ENCODE measurements at regions not wholly inside any gene's neighbourhood (a gene's known extent, or its start where the extent isn't known, plus 50 kb on each side); places are given as distances from the start of the nearest gene placed in this dataset.
A peak's percentile ranks its signal among the peaks of the same experiment; 100 is the strongest.
"Not testable (repeated sequence)": the region's sequence is repeated elsewhere in the genome, so short reads cannot be mapped to it uniquely, and the experiment has no call there.

DNA sequence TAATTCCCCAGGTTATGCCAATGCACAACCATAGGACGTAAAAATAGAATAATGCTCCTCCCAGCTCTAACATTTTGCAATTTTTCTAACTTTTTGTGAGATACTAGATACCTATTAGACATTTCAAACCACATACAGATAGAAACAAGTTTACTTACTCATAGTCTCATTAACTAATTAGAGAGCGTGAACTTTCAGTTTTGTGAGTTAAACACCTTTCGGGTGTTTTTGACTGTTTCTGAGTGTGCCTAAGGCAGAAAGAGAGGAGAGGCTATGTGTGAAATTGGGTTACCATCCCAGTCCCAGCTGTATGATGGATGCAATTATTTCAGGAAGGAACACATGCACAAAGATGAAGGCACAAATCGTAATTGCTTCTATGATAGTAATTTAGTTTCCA, 300.4 kb upstream of the POU1F1 start:
- DNase-seq (ENCODE audit: low spot score) = no peak

DNA sequence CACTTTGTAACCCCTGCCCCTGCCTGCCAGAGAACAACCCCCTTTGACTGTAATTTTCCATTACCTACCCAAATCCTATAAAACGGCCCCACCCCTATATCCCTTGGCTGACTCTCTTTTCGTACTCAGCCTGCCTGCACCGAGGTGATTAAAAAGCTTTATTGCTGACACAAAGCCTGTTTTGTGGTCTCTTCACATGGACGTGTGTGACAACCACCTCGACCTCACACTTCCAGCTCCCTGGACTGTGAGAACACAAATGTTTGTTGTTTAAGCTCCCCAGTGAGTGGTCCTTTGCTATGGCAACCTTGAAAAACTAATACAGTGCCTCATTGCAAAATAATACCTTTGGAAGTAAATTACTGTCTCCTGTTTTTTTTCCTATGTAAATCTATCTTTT, 299.2 kb upstream of the POU1F1 start:
- no peak for DNase-seq (ENCODE audit: low spot score)

GRCh38 chr3:87568331-87568730, 291.9 kb upstream of the POU1F1 start:
- DNase-seq (ENCODE audit: low spot score) = no peak

- no peak for DNase-seq (ENCODE audit: low spot score)
Measured at GRCh38 chr3:87564438-87564837, 288.1 kb upstream of the POU1F1 start.

DNA sequence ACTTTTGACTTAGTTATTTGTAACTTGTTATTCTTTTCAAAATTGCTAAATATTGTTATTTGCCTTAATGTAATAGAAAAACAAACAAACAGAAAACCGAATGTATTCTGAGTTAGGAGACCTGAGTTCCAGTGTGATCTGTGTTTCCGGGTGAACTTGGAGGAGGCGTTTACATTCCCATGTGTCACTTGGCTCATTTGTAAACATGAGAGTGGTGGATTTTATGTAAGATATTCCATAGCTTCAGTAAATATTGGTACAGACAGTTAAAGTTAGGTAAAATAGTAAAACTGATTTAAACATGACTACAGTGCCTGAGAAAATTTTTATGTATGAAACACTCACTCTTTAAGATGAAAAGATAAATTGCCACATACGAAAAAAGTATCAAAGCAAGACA, 287.3 kb upstream of the POU1F1 start:
- DNase-seq (ENCODE audit: low spot score) = no peak

DNA sequence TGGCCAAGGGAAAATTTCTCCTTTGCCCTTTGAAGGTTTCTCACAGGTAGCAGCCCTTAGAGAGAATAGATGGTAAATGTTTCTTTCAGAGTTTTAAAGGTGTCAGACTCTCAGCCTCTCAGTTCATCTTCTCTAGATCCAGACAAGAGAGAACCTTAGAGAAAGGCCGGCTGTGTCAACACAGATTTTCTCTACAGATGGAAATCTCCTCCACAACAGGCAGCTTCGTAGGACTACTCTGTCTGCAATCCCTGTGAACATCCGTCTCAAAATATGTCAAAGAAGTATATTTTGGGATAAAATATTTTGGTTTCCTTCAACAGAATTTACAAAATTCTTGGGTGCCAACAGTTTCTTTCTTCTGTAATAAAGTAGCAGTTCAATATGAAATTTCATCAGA, 282.1 kb upstream of the POU1F1 start:
- DNase-seq (ENCODE audit: low spot score) = no peak

DNA sequence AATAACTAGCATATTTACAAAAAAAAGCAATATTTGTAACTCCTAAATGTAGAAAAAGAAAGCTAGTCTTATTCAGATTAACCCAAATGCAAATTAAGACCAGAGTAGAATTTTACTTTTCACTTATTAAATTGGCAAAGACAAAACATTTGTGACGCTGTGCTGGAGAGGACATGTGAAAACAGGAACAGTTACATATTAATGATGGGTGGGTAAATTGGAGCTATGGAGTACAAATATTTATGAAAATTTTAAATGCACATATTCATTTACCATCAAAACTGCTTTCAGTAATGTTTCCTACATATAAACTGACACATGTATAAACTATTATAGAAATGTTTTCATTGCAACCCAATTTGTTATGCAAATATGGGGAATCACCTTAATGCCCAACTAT, 278.9 kb upstream of the POU1F1 start:
- no peak for DNase-seq (ENCODE audit: low spot score)

DNA sequence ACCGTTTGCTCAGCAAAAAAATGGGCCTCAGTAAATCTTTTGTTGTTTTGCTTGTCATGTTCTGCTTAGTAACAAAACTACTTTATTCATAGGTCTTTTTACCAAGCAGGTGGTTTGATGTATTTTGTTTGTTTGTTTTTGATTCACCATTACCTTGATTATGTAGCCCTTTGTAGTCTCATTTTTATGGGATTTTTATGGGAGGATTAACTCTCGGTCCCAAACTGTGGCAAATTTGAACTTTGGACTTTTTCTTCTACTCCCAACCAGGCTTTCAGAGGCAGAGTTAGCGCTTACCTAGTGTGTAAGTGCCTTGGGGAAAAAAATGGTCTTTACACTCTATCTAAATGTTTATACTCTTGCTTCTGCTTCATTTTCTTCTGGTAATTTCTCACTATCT, 276.7 kb upstream of the POU1F1 start:
- DNase-seq (ENCODE audit: low spot score) = no peak

- DNase-seq (ENCODE audit: low spot score) = no peak
Measured at GRCh38 chr3:87550892-87551291, 274.5 kb upstream of the POU1F1 start.

DNA sequence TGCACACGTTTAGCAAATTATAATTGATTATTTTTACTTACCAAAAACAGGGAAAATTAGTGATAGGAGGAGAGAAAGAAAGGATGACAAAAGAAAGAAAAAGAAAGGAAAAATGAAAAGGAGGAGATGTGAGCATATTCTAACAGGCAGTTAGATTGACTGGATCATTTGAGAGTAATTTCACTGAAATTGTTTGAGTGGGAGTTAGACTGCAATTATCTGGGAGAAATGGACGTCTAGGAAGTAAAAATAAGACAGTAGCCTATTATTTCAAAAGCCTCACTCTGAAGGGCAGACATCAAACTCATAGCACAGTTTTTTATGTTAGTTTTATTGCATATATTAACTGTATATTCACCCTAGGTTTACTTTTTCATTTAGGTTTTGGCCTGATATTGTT, 272.8 kb upstream of the POU1F1 start:
- DNase-seq (ENCODE audit: low spot score) = no peak

DNA sequence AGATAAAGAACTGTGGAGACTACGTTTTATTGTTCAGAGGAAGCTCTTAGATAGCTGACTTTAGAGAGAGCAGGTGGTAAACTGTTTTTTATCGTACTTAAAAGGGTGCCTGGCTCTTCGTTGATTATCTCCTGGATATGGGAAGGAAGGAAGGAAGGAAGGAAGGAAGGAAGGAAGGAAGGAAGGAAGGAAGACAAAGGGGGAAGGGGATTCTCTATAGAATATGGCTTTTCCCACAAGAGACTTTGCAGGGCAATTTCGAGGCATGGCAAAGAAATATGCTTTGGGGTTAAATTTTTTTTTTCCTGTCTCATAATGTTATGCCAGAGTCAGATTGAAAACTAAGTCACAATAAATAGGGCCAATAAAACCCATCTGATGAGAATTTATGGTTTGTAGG, 271.9 kb upstream of the POU1F1 start:
- no peak for DNase-seq (ENCODE audit: low spot score)

DNA sequence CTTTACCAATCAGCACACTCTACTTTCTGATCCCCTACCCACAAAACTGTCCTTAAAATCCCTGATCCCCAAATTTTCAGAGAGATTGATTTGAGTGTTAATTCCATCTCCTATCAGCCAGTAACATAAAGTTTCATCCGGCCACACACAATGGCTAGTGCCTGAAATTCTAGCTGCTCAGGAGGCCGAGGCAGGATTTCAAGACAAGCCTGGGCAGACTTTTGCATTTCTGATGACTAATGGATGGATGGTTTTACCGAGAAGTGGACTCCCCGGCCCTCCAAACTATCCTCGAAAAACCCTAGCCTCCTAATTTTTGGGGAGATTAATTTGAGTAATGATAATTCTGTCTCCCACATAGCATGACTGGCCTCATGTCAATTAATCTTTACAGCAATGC, 269.8 kb upstream of the POU1F1 start:
- no peak for DNase-seq (ENCODE audit: low spot score)

GRCh38 chr3:87543408-87543807, 267.0 kb upstream of the POU1F1 start:
- not testable (repeated sequence) for DNase-seq (ENCODE audit: low spot score)

GRCh38 chr3:87541723-87542122, 265.3 kb upstream of the POU1F1 start:
- DNase-seq (ENCODE audit: low spot score) = no peak

DNA sequence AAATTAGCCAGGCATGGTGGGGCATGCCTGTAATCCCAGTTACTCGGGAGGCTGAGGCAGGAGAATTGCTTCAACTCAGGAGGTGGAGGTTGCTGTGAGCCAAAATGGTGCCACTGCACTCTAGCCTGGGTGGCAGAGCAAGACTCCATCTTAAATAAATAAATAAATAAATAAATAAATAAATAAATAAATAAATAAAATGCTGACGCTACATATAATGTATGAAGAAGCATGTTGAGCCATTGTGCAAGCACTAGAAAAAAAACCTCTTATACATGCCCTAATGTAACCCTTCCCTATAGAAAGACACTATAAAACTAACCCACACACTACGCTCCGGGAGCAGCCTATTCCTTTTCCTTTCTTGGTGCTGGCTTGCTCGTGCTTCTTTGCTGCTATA, 262.3 kb upstream of the POU1F1 start:
- DNase-seq (ENCODE audit: low spot score) = not testable (repeated sequence)

- no peak for DNase-seq (ENCODE audit: low spot score)
Measured at GRCh38 chr3:87509401-87509800, 233.0 kb upstream of the POU1F1 start.

DNA sequence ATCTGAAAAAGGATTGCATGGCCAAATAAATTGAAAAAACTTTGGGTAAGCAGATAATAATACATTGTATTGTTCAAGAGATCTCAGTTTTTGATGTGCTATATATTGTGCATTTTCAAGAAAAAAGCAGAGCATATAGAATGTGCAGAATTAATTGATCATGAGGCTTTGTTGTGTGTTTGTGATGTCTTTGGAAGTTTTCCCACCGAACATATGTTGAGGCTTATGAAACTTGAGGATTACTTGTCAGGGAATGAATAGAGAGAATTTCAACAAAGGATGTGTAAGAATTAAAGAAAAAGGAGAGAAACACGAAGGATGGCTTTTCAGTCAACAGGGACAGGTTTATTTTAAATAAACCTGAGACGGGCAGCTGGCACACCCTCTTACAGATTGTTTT, 232.5 kb upstream of the POU1F1 start:
- DNase-seq (ENCODE audit: low spot score) = no peak

DNA sequence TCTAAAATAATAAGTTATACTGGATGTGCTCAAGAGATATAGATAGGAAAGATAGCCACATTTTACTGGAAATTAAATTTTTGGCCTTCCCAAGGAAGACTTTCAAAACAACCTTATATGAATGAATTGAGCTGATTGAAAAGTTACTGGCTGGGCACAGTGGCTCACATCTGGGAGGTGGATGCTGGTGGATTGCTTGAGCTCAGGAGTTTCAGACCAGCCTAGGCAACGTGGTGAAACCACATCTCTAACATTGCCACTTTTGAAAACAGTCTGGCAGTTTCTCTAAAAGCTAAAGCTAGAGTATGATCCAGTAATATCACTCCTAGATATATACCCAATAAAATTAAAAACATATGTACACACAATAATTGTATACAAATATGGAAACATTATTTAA, 231.4 kb upstream of the POU1F1 start:
- no peak for DNase-seq (ENCODE audit: low spot score)

DNA sequence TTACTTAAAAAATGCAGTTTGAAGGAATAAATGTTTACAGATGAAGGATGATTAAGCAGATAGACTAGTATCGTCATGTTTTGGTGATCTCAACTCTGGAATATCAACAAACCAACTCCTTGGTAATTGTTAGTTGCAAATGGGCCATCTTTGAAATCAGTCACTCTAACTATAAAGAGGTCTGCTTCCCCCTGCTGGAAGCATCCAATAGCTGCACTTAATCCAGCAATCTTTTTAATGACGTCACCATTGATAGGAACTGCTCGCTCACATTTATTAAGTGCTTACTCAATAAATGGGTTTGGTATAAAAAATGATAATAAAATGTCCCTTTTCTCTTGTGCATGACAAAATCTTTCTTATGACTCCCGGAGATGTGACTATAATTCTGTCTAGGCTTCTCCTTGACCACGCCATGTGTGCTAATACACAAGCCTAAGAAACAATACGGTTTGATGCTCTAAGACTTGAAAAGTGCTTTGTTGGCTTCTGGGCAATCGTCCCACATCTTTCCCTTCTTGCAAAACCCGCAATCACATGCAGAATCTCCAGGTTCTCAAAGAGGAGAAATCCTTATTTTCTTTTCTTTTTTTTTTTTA, 227.6 kb upstream of the POU1F1 start:
- DNase-seq (ENCODE audit: low spot score) = peak; percentile 16

GRCh38 chr3:87501076-87501475, 224.7 kb upstream of the POU1F1 start:
- no peak for DNase-seq (ENCODE audit: low spot score)

DNA sequence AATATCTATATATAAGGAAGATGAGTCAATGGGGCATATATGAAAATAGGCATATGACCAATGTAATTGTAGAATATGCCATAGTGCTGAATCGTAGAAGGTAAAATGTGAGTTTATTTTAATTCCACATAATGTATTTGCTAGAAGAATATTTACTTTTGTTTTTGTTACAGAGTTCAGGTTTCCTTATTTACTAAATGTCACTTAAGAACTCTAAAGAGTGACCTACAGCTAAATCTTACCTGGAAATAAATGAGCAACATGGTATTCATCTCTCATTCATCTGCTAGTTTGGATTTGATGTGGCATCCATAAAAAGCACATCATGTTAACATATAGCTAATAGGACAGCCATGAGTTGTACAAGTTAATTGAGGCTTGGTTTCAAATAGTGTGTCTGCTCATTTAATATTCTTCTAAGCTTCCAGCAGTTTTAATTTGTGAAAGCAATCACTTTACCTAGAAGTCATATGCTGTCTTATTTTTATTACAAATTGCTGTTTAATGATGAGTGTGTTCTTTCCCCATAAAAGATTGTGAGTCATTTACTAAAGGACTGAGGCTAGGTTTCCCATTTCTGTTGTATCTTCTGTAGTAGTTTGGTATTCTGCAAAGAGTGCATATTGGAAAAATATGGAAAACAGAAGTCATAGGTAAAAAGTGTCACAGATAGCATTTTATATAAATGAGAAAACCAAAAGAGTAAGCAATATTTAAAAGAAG, 222.1 kb upstream of the POU1F1 start:
- DNase-seq (ENCODE audit: low spot score) = no peak

GRCh38 chr3:87495938-87496337, 219.6 kb upstream of the POU1F1 start:
- DNase-seq (ENCODE audit: low spot score) = no peak

GRCh38 chr3:87494264-87494663, 217.9 kb upstream of the POU1F1 start:
- DNase-seq (ENCODE audit: low spot score) = no peak

DNA sequence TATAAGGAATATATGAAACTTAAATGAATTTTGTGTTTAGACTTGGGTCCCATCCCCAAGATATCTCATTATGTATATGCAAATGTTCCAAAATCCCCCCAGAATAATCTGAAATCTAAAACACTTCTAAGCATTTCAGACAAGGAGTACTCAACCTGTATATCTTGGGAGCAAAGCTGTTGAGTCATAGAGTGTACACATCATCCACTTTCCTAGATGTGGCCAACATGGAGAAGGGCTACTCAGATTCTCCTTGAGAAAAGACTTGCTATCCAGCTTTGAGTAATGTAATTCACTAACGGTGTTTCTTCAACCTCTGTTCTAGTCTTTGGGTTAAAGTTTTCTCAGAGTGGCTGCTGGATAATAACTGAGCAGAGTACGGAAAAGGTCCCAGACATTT, 215.5 kb upstream of the POU1F1 start:
- DNase-seq (ENCODE audit: low spot score) = no peak

Measured in globus pallidus (tissue), 1 donor.